ENCODE measurements at regions not wholly inside any gene's neighbourhood (a gene's known extent, or its start where the extent isn't known, plus 50 kb on each side); places are given as distances from the start of the nearest gene placed in this dataset.

DNA sequence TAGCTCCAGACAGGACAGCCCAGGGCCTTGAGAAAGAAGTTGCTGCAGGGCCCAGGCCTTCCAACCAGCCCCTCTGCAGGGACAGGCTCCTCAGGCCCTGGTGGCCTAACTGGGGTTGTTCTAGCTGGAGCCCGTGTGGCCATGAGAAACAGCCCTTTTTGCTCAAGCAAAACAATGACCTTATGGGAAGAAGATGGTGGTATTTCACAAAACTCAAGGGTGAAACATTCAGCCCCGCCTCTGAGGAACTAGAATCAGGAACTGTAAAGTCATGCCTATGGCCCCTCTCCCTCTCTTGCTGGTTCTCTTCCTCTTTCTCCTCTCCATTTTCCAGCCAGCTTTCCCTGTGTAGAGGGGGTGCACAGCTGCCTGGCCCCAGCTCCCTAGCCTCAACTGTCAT lies 273.3 kb downstream of the RPLP1 start:
- TF ChIP-seq POLR2A (IDR thresholded peaks at IDR 0.05; ENCODE audit: low read depth, low read length) (no peak), POLR2AphosphoS5 (IDR thresholded peaks at IDR 0.05; ENCODE audit: low read depth, low read length) (no peak), TAF1 (IDR thresholded peaks at IDR 0.05; ENCODE audit: low read depth, low read length) (no peak), POU2F2 (IDR thresholded peaks at IDR 0.05; ENCODE audit: low read depth, low read length) (no peak), PAX5 (IDR thresholded peaks at IDR 0.05; ENCODE audit: insufficient read depth, low read length, severe bottlenecking) (no peak)
